RWPE1 (cell line): ENCODE measurements at regions not wholly inside any gene's neighbourhood (a gene's known extent, or its start where the extent isn't known, plus 50 kb on each side); places are given as distances from the start of the nearest gene placed in this dataset.

Experiments used
- CTCF ChIA-PET: fragments of 350-600 bp; sonication (Branson Sonifier 250); formaldehyde crosslinking; extraction: SDS; loops from one replicate; lab custom pipeline; 2021; lab: Yijun Ruan, JAX
- POLR2A ChIA-PET: fragments of 400-600 bp; formaldehyde crosslinking; extraction: SDS; loops from one replicate; lab custom pipeline; 2020; ENCODE audit warnings: antibody characterized with exemption; ENCODE audit not compliant: low non-redundant PET; lab: Yijun Ruan, JAX
- DNase-seq: peaks from one replicate; pipeline ENCODE4 v3.0.0; 2012; ENCODE audit warnings: low spot score
- H3K27ac ChIP-seq: fragments of 450-650 bp; 2 replicates; pipeline ENCODE4 v1.5.1; 2017
- TF ChIP-seq, protein P1 (sequence below): fragments of 450-650 bp; conservative IDR thresholded peaks from 2 replicates; pipeline ENCODE4 v1.5.1; 2017; ENCODE audit warnings: low read depth, mild to moderate bottlenecking

DNA sequence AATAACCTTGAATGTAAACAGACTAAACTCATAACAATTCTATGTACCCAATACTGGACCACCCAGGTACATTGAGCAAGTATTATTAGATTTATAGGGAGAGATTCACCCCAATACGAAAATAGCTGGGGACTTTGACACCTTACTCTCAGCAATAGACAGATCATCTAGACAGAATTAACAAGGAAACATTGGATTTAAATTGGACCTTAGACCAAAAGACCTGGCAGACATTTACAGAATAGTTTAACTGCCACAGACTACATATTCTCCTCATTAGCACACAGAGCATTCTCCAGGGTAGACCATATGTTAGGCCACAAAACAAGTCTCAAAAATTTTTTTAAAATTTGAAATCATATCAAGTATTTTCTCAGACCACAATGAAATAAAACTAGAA lies 397.4 kb downstream of the PIK3R1 start:
- no peak overlapping the region for H3K27ac ChIP-seq
- CTCF ChIA-PET: no interaction called here
- POLR2A ChIA-PET: no interaction called here
- TF ChIP-seq, protein P1, sequence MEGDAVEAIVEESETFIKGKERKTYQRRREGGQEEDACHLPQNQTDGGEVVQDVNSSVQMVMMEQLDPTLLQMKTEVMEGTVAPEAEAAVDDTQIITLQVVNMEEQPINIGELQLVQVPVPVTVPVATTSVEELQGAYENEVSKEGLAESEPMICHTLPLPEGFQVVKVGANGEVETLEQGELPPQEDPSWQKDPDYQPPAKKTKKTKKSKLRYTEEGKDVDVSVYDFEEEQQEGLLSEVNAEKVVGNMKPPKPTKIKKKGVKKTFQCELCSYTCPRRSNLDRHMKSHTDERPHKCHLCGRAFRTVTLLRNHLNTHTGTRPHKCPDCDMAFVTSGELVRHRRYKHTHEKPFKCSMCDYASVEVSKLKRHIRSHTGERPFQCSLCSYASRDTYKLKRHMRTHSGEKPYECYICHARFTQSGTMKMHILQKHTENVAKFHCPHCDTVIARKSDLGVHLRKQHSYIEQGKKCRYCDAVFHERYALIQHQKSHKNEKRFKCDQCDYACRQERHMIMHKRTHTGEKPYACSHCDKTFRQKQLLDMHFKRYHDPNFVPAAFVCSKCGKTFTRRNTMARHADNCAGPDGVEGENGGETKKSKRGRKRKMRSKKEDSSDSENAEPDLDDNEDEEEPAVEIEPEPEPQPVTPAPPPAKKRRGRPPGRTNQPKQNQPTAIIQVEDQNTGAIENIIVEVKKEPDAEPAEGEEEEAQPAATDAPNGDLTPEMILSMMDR: no peak
- no peak for DNase-seq

DNA sequence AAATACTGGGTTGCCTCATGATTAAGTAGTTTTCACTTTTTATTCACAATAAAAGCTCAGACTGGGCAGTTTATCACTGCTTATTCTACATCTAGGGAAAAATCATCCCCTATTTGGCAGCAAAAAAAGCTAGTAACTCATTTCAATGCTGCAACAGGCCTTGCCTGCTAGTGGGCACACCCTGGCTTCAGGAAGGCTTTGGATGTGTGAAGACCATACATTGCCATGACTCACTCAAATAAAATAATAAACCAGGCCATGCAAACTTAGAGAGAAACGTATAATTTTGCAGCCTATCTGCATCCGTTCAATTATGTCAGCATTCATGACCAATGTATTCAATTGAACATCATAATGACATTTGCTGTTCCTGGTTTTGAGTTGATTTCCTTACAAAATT lies 402.9 kb downstream of the PIK3R1 start:
- no peak overlapping the region for H3K27ac ChIP-seq
- TF ChIP-seq, protein P1: no peak
- CTCF ChIA-PET: no interaction called here
- POLR2A ChIA-PET: no interaction called here
- no peak for DNase-seq

DNA sequence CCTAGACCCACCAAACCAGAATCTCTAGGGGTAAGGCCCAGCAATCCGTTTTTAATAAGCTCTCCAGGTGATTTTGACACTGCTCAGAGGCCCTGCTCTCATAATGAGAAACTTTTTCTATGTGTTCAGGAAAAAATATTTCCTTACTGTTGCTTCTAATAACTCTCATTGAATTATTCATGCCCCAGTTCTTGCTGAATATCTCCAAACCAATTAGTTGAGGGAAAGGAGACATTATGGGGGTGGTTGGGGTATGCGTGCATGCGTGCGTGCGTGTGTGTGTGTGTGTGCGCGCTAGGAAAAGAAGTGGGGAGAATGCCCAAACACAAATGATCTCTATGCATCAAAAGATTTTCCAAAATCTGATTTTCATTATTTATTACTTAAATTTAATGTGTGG lies 411.4 kb downstream of the PIK3R1 start:
- DNase-seq: no peak
- ChIA-PET POLR2A (no interaction called here), CTCF (no interaction called here)
- no peak overlapping the region for H3K27ac ChIP-seq
- TF ChIP-seq, protein P1: no peak

DNA sequence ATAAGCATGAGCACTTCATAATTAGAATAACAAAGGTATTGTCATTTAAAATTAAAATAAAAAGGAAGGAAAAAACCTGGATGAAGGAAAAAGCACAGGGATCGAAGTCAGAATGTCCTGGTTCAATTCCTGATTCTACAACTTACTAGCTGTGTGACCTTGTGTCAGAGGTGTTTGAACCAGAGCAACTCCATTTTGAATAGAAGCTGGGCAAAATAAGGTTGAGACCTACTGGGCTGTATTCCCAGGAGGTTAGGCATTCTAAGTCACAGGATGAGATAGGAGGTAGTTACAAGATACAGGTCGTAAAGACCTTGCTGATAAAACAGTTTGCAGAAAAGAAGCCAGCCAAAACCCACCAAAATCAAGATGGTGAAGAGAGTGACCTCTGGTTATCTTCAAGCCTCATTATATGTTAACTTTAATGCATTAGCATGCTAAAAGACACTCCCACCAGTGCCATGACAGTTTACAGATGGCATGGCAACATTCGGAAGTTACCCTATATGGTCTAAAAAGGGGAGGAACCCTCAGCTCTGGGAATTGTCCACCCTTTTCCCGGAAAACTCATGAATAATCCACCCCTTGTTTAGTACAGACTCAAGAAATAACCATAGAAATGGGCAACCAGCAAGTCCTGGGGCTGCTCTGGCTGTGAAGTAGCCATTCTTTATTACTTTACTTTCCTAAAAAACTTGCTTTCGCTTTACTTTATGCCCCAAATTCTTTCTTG lies 412.7 kb downstream of the PIK3R1 start:
- TF ChIP-seq, protein P1: no peak
- ChIA-PET POLR2A (no interaction called here), CTCF (no interaction called here)
- no peak for DNase-seq
- no peak overlapping the region for H3K27ac ChIP-seq

DNA sequence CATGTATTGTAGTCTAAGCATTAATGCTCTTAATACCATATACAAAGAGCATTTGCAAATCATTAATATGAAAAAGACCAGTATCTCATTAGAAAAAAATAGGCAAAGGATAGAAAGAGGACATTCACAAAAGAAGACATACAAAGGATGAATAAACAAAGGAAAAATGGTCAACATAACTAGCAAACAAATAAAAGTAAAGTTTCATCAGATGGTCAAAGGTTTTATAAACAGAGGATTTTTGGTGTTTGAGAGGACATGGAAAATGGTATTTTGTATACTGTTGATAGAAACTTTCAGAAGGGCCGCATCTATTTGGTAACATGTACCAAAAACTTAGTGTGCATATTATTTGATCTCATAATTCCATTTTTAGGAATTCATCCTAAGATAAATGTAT lies 414.8 kb downstream of the PIK3R1 start:
- ChIA-PET POLR2A (no interaction called here), CTCF (no interaction called here)
- H3K27ac ChIP-seq: no peak overlapping the region
- TF ChIP-seq, protein P1: no peak
- DNase-seq: no peak

DNA sequence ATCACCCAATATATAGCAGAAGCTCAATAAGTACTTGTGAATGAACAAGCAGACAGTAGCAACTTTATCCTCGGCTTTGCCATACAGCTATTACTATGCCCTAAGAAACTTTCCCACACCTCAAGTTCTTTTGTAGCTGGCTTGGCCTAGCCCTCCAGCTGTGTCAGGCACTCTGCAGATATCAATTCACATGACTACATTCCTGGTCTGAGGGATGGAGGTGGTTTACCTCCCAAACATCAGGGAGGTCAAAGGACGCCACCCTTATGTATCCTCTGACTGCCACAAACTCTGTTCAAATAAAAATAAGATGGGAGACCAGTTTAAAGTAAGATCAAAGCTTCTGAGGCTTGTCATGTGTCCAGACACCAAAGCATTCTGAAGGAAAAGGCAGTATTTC lies 416.3 kb downstream of the PIK3R1 start:
- H3K27ac ChIP-seq: no peak overlapping the region
- DNase-seq: no peak
- ChIA-PET CTCF (no interaction called here), POLR2A (no interaction called here)
- TF ChIP-seq, protein P1: no peak
